AG20443 (cell line): ENCODE measurements at regions not wholly inside any gene's neighbourhood (a gene's known extent, or its start where the extent isn't known, plus 50 kb on each side); places are given as distances from the start of the nearest gene placed in this dataset.

ENCODE experiments used
- DNase-seq: peaks from one replicate; pipeline ENCODE4 v3.0.0; 2012; ENCODE audit warnings: low spot score, mixed read lengths

DNA sequence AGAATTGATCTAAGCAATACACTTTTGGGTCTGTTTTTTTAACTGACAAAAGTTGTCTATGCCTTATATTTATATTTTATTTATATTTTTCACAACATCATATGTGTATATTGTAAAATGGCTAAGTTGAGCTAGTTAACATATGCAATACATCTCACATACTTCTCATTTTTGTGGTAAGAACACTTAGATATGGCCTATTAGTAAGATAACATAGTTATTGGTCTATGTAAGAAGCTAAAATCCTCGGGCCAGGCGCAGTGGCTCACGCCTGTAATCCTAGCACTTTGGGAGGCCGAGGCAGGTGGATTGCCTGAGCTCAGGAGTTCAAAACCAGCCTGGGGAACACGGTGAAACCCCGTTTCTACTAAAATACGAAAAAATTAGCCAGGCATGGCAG lies 275.6 kb upstream of the ID2 start:
- DNase-seq = no peak

- no peak for DNase-seq
Measured at GRCh38 chr2:8407332-8407731, 274.5 kb upstream of the ID2 start.

DNA sequence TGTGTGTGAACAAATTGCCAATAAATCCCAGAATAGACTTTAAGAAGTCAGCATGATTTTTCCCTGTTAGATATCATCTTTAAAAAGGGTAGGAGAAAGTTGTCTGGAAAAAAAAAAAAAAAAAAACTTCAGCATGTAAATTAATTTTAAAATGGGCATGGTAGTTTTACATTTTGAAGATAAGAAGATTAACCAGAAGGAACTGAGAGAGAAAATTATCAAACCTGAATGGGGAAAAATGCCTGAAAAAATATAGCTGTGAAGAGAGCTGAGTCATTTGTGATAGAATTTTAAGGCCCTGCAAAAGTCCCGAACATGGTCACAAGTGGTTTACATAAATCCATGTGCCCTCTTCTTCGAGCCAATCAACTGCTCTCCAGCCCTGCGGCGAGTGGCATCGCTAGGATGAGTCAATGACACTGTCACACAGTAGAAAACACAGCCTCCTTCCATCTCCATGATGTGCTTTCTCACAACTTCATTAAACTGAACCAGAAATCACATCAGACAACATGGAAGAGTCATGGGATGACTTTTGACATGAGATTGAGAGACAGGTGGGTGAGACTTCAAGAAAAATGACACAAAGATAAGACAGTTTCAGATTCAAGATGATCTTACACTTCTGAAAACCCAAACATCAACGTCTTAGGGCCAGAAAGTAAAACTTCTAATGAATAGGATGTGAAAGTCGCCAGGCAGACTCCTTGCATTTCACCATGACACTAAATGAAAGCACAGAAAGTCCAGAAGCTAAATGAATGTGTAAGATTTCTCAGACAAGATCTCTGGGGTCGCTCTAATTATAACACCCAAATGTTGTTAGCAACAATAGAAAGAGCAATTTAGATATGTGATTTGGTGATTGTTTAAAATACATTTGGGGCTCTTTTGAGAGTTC lies 273.0 kb upstream of the ID2 start:
- DNase-seq = no peak

- DNase-seq = no peak
Measured at GRCh38 chr2:8409461-8410260, 272.2 kb upstream of the ID2 start.

- DNase-seq = peak; percentile 32
Measured at GRCh38 chr2:8412082-8412481, 269.8 kb upstream of the ID2 start.

DNA sequence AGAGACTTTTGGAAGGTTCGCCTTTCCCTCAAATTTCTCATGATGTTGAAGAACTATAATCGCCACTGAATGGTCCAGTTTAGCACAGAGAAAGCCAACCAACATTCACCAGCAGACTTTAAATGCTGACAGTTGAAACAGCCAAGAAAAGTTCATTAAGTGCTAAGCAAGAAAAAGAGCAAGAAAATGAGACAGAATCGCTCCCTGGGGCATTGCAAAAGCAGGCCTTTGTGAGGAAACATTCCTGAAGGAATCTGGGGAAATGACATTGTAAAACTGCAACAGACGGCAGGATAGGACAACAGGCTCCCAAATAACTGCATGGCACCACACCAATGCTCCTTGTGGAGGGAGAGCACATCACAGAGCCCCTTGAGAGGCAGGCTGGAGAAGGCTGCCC lies 269.3 kb upstream of the ID2 start:
- peak; percentile 69 for DNase-seq

DNA sequence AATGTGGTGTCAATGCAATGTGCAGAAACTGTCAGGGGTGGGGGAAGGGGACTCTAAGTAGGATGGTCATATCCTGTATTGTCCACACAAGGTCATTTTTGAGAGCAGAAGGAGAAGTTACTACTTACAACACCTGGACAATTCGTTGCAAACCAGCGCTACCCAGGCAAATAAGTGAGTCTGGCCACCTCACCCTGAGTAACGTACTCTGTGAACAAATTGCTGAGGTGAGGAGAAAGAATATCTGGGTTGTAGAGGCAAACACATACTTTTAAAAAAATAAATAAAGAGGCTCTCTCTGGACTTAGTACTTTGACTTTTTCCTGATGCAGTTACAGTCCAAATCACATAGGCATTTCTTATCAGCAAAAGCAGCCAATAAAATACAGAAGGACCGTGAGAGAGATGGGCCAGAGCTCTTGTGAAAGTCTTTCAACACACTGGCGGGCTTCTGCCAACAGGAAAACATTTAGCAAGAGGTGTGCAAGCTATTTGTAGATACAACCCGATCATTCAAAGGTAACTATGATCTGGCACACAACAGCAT lies 268.2 kb upstream of the ID2 start:
- DNase-seq = no peak

DNA sequence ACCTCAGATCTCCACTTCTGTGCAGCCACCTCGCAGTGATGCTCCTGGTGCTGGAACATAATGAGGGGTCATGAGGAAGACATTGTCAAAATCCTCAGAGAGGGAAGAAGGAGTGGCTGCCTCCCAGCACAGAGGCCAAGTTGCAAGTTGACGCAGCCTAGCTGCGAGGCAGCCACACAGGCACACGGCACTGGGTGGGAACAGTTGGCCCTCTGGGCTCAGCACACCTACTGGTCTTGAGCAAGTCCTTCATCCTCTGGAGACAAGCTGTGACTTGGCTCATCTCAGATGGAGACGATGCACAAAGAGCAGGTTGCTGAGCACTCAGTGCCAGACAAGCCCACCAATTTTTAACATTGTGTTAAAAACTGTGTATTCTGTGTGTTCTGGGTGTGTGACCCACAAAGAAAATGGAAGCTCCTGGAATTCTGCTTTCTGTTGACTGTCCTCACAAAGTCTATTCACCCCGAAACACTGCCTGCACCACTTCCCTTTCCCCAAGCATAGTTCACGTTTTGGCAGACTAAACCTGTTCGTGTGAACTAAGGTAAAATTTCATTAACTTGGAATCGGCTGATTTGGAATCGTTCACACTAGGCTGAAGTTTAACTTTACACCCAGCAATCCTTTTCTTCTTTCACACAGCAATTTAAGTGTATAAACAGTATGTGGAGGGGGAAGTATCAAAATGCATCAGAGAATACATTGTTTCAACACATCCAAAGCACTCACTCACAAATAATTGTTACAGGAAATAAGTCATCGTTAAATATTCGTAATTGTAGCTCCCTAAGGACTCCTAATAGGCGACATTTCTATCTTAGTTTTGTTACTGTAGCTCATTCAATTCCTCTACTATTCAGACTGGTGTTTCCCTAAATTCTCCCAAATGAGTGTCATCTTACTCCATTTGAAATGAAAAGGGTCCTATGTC lies 266.6 kb upstream of the ID2 start:
- DNase-seq = no peak

DNA sequence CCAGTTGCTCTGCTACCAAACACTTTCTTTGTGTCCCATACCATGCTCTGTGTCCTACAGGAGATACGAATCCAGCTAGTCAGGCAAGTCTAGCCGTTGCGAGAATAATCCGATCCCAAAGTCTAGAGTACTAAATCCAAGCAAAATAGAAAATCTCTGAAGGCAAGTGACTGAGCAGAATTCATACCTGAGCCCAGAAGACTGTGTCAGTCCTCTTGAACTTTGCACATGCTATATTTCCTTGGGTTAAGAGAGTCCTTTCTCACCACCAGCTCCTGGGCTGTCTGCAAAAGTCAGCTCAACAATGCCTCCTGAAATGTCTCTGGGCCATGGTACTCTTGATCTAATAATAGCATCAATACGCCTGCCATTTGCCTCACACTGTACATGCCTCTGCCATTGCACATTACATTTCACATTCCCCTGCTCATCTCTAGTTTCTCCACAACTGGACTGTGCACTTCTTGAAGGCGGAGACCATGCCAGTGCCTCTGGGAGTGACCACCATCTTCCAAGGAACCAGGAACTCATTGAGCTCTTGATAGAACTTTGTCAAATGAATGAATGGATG lies 265.8 kb upstream of the ID2 start:
- no peak for DNase-seq

GRCh38 chr2:8416849-8417832 lies 264.7 kb upstream of the ID2 start:
- no peak for DNase-seq

DNA sequence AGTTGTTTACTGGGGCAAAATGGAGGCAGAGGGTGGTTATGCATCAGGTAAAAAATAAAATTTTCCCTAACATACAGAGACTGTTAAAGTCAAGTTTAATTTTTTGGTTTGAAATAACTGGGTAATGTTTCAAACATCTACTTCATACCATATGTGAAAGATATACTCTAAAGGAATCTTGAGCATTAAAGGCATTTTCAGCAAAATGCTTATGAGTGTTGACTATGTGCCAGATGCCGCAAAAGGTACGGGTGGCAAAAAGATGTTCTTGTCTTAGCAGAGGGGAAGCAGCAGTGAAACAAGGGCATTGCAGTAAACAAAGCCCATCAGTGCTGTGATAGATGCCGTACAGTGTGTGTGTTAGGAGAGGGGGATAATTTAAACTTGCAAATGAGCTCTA lies 263.1 kb upstream of the ID2 start:
- no peak for DNase-seq

DNA sequence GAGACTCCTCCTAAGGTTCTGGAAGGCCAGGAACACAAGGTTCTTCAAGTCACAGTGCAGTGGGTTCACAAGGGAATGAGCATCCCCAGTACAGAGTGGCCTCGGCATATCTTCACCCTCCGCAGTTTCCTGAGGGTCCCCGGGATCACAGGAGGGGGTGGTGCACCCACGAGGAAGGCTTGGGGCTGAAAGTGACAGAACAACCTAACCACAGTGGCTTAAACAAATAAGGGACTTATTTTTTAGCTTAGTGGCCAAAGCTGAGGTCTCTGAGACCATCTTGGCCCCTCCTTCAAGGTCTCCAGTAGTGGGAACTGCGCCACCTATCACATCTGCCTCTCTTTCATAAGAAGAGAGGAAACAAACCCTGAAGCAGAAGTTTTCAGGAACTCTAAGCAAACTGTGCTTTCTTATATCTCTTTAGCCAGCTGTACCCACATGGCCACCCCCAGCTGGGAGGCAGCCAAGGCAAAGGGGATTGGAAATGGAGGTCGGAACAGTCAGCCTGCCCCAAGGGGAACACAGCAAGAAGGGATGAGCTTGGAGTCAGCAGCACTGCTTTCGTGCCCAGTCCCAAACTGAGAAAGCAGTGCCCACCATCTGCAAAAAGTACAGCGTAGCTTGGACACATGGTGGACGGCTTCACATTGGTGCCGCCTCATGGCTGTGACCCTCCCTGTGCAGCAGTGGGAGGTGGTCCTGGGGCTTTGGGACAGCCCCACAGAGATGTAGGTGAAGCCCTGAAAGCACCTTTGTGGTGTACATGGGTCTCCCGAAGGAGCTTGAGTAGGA lies 260.0 kb upstream of the ID2 start:
- no peak for DNase-seq

GRCh38 chr2:8422450-8422800 lies 259.4 kb upstream of the ID2 start:
- DNase-seq = no peak

- no peak for DNase-seq
Measured at GRCh38 chr2:8424997-8425900, 256.6 kb upstream of the ID2 start.

GRCh38 chr2:8426550-8426949 lies 255.3 kb upstream of the ID2 start:
- no peak for DNase-seq

DNA sequence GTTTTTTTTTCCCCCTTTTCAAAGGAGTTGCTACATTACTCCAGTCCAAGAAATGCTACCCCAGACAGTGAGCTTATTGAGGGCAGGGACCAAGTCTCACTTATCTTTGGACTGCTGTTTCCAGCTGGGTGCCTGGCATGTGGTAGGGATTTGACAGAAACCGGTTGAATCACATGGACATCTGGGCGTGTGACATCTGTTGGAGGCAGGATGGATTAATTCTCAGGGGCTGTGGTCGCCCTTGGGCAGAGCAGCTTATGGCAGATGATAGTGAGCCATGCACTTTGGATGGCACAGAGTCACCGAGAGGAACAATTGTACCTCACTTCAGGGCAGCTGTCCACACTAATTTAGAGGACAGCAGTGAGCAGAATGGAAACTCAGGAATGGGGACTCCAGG lies 254.6 kb upstream of the ID2 start:
- DNase-seq = no peak

DNA sequence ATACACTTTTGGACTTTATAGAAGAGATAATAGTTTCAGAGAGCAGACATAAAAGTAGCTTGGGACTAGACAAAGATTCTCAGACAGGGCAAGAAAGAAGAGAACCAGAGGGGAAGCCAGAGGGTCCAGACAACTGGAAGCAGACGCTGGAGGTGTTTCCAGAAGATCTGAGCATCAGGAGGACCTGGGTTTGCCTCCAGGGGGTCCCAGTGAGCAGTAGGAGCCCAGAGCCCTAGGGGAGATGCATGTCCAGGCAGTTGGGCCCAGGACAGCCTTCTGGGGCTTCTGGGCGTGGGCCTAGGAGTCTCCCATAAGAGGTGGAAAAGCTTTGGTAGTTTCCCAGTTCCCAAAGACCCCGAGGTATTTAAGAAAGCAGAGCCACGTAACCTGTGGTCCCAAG lies 251.2 kb upstream of the ID2 start:
- DNase-seq = no peak

- no peak for DNase-seq
Measured at GRCh38 chr2:8431446-8432125, 250.3 kb upstream of the ID2 start.
